Mesenchymal stem cell (in vitro differentiated cells and primary cell): ENCODE measurements at regions not wholly inside any gene's neighbourhood (a gene's known extent, or its start where the extent isn't known, plus 50 kb on each side); places are given as distances from the start of the nearest gene placed in this dataset.

ENCODE experiments used
- DNase-seq: peaks from one replicate; pipeline ENCODE4 v3.0.0-alpha.2; 2013
- H2AFZ ChIP-seq: one replicate; pipeline ENCODE4 v1.6.1; 2013; ENCODE audit warnings: low read depth, mild to moderate bottlenecking, control low read depth, inconsistent platforms, low read length, moderate library complexity
- H2AK5ac ChIP-seq: 2 replicates; pipeline ENCODE4 v1.6.1; 2013; ENCODE audit warnings: low read length, moderate library complexity, mild to moderate bottlenecking, inconsistent platforms; ENCODE audit not compliant: severe bottlenecking
- H2BK120ac ChIP-seq: one replicate; pipeline ENCODE4 v1.6.1; 2013; ENCODE audit warnings: low read depth, mild to moderate bottlenecking, inconsistent platforms, low read length, moderate library complexity
- H2BK12ac ChIP-seq, 2 experiments: one replicate each; pipeline ENCODE4 v1.6.1; 2013; ENCODE audit warnings: inconsistent platforms in 2 of 2, low read length in 2 of 2, mild to moderate bottlenecking in 2 of 2, moderate library complexity in 2 of 2, control low read depth in 1 of 2
- H2BK15ac ChIP-seq: one replicate; pipeline ENCODE4 v1.6.1; 2013; ENCODE audit warnings: mild to moderate bottlenecking, low read depth, inconsistent platforms; ENCODE audit not compliant: poor library complexity, severe bottlenecking
- H2BK5ac ChIP-seq: 2 replicates; pipeline ENCODE4 v1.6.1; 2013; ENCODE audit warnings: low read depth, mild to moderate bottlenecking, low read length, control low read depth, inconsistent platforms; ENCODE audit not compliant: poor library complexity, severe bottlenecking
- H3K14ac ChIP-seq, 2 experiments: one replicate each; pipeline ENCODE4 v1.6.1; 2013; ENCODE audit warnings: inconsistent platforms in 2 of 2, low read length in 2 of 2, control low read depth in 1 of 2, mild to moderate bottlenecking in 1 of 2, moderate library complexity in 1 of 2
- H3K18ac ChIP-seq, 2 experiments: one replicate each; pipeline ENCODE4 v1.6.1; 2013; ENCODE audit warnings: inconsistent platforms in 2 of 2, low read length in 2 of 2, control low read depth in 1 of 2, low read depth in 1 of 2, mild to moderate bottlenecking in 1 of 2
- H3K23ac ChIP-seq, 2 experiments: one replicate each; pipeline ENCODE4 v1.6.1; 2013; ENCODE audit warnings: inconsistent platforms in 2 of 2, low read length in 2 of 2, mild to moderate bottlenecking in 2 of 2, moderate library complexity in 2 of 2, control low read depth in 1 of 2
- H3K27ac ChIP-seq: 2 replicates; pipeline ENCODE4 v1.5.1; 2013; ENCODE audit warnings: mild to moderate bottlenecking, moderate library complexity, low read length, control low read depth, inconsistent platforms; ENCODE audit not compliant: poor library complexity, severe bottlenecking
- H3K27me3 ChIP-seq, 2 experiments: 2 replicates each; pipeline versions ENCODE4 v1.6.1 to v1.7.0; 2013; ENCODE audit warnings: low read length in 2 of 2, mild to moderate bottlenecking in 2 of 2, moderate library complexity in 2 of 2, control low read depth in 1 of 2, inconsistent platforms in 1 of 2; ENCODE audit not compliant: control insufficient read depth in 1 of 2, insufficient read depth in 1 of 2
- H3K36me3 ChIP-seq, 2 experiments: 2 replicates each; pipeline versions ENCODE4 v1.6.1 to v1.7.0; 2013; ENCODE audit warnings: low read length in 2 of 2, control low read depth in 1 of 2, inconsistent platforms in 1 of 2, low read depth in 1 of 2, mild to moderate bottlenecking in 1 of 2; ENCODE audit not compliant: insufficient read depth in 2 of 2, control insufficient read depth in 1 of 2
- H3K4ac ChIP-seq, 2 experiments: one replicate each; pipeline ENCODE4 v1.6.1; 2013; ENCODE audit warnings: inconsistent platforms in 2 of 2, low read length in 2 of 2, mild to moderate bottlenecking in 2 of 2, moderate library complexity in 2 of 2, control low read depth in 1 of 2, low read depth in 1 of 2
- H3K4me1 ChIP-seq: 2 replicates; pipeline ENCODE4 v1.6.1; 2013; ENCODE audit warnings: low read depth, low read length, control low read depth; ENCODE audit not compliant: control insufficient read depth, insufficient read depth
- H3K4me2 ChIP-seq: 2 replicates; pipeline ENCODE4 v1.6.1; 2013; ENCODE audit warnings: low read length, mild to moderate bottlenecking, inconsistent platforms; ENCODE audit not compliant: poor library complexity, severe bottlenecking
- H3K4me3 ChIP-seq, 2 experiments: 2 replicates each; pipeline versions ENCODE4 v1.5.1 to v1.7.0; 2013; ENCODE audit warnings: low read length in 2 of 2, mild to moderate bottlenecking in 2 of 2, control low read depth in 1 of 2, low read depth in 1 of 2; ENCODE audit not compliant: insufficient read depth in 1 of 2
- H3K79me1 ChIP-seq: replicated peaks from 2 replicates; pipeline ENCODE4 v1.6.1; 2013; ENCODE audit warnings: mild to moderate bottlenecking, control low read depth, low read length, inconsistent platforms; ENCODE audit not compliant: poor library complexity, severe bottlenecking
- H3K9ac ChIP-seq: 2 replicates; pipeline ENCODE4 v1.7.0; 2013; ENCODE audit warnings: mild to moderate bottlenecking, low read length, moderate library complexity
- H3K9me3 ChIP-seq: 2 replicates; pipeline ENCODE4 v1.7.0; 2013; ENCODE audit warnings: mild to moderate bottlenecking, low read length; ENCODE audit not compliant: control insufficient read depth
- H4K8ac ChIP-seq: one replicate; pipeline ENCODE4 v1.6.1; 2013; ENCODE audit warnings: inconsistent platforms, mild to moderate bottlenecking, low read length, moderate library complexity
- H4K91ac ChIP-seq: one replicate; pipeline ENCODE4 v1.6.1; 2013; ENCODE audit warnings: mild to moderate bottlenecking, low read length, inconsistent platforms
- WGBS: methylation state at CpG from one replicate; pipeline ENCODE4 v1.1.7; 2013; ENCODE audit warnings: mixed read lengths; 5-methylcytosine and 5-hydroxymethylcytosine counted together

- H3K18ac ChIP-seq = no peak overlapping the region
- H3K4ac ChIP-seq = no peak overlapping the region
- H3K9ac ChIP-seq = no peak overlapping the region
- no peaks in the 10 kb centered on the region for H3K27me3 ChIP-seq
- no peak overlapping the region for H3K23ac ChIP-seq
- no peaks in the 10 kb centered on the region for H3K9me3 ChIP-seq
- no peak overlapping the region for H3K4me3 ChIP-seq
- no peak overlapping the region for H2BK15ac ChIP-seq
- no peak overlapping the region for H2AFZ ChIP-seq
- H2BK5ac ChIP-seq = no peak overlapping the region
- H3K27ac ChIP-seq = no peak overlapping the region
- 100% methylated on average over 2 of the region's 3 CpGs for WGBS
- no peak overlapping the region for H4K91ac ChIP-seq
- no peaks in the 10 kb centered on the region for H3K36me3 ChIP-seq
- no peaks in the 10 kb centered on the region for H3K79me1 ChIP-seq
- DNase-seq = no peak
- H4K8ac ChIP-seq = no peak overlapping the region
- H2BK12ac ChIP-seq = no peak overlapping the region
- no peak overlapping the region for H3K14ac ChIP-seq
- H2AK5ac ChIP-seq = no peak overlapping the region
- no peak overlapping the region for H2BK120ac ChIP-seq
- no peaks in the 10 kb centered on the region for H3K4me1 ChIP-seq
- no peak overlapping the region for H3K4me2 ChIP-seq
These were observed 299.3 kb upstream of the HS3ST1 start for GRCh38 chr4:11727903-11728564.

DNA sequence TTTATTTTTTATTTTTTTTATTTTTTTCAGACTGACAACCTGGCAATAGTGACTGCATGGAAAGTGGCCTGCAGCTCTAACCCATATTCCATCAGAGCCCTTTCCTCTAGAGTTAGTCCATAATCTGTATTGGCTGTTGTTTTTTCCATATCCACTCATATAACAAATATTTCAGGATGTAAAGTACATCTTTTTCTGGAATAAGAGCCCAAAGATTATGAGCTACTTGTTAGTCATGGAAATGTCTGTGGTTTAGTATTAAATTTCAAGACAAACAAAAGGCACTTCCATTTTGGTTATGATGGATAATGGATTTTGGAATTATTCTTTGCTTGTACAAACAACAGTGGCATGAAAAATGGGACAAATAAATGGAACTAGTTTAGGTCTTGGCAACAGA lies 296.0 kb upstream of the HS3ST1 start:
- H3K14ac ChIP-seq = no peak overlapping the region
- H2BK120ac ChIP-seq = no peak overlapping the region
- no peaks in the 10 kb centered on the region for H3K36me3 ChIP-seq
- no peak overlapping the region for H2BK5ac ChIP-seq
- no peaks in the 10 kb centered on the region for H3K79me1 ChIP-seq
- no peak overlapping the region for H2AFZ ChIP-seq
- no peak overlapping the region for H4K8ac ChIP-seq
- no peak overlapping the region for H3K27ac ChIP-seq
- no peak overlapping the region for H3K9ac ChIP-seq
- DNase-seq = no peak
- no peak overlapping the region for H2AK5ac ChIP-seq
- no peak overlapping the region for H2BK15ac ChIP-seq
- no peak overlapping the region for H3K4me2 ChIP-seq
- H3K4me1 ChIP-seq = peaks cover 1% of the 10 kb centered on the region
- no peak overlapping the region for H2BK12ac ChIP-seq
- H3K9me3 ChIP-seq = no peaks in the 10 kb centered on the region
- H3K4ac ChIP-seq = no peak overlapping the region
- no peak overlapping the region for H4K91ac ChIP-seq
- no peak overlapping the region for H3K4me3 ChIP-seq
- H3K27me3 ChIP-seq = no peaks in the 10 kb centered on the region
- H3K18ac ChIP-seq = no peak overlapping the region
- no peak overlapping the region for H3K23ac ChIP-seq

GRCh38 chr4:11722223-11722622 lies 293.5 kb upstream of the HS3ST1 start:
- 94% methylated on average over 4 of the region's 4 CpGs for WGBS
- peaks cover 1% of the 10 kb centered on the region for H3K4me1 ChIP-seq

GRCh38 chr4:11720292-11720691 lies 291.6 kb upstream of the HS3ST1 start:
- Histone ChIP-seq H3K27ac (no peak overlapping the region), H3K9ac (no peak overlapping the region), H2BK12ac (no peak overlapping the region), H4K8ac (no peak overlapping the region), H3K4me1 (peaks cover 1% of the 10 kb centered on the region), H2BK120ac (no peak overlapping the region), H3K14ac (no peak overlapping the region), H3K36me3 (no peaks in the 10 kb centered on the region), H3K4me2 (no peak overlapping the region), H3K9me3 (no peaks in the 10 kb centered on the region), H4K91ac (no peak overlapping the region), H3K23ac (no peak overlapping the region), H2BK5ac (peak overlapping the region; percentile 23), H3K79me1 (no peaks in the 10 kb centered on the region), H3K4me3 (no peak overlapping the region), H2AK5ac (no peak overlapping the region), H3K27me3 (no peaks in the 10 kb centered on the region), H2AFZ (no peak overlapping the region), H3K18ac (no peak overlapping the region), H3K4ac (no peak overlapping the region), H2BK15ac (no peak overlapping the region)
- WGBS = 0% methylated on average over 1 of the region's 1 CpG
- peak; percentile 57 for DNase-seq

More at GRCh38 chr4:11722223-11722622, 293.5 kb upstream of the HS3ST1 start:
- no peak overlapping the region for H2AK5ac ChIP-seq
- no peak overlapping the region for H4K91ac ChIP-seq
- H4K8ac ChIP-seq = no peak overlapping the region
- H3K18ac ChIP-seq = no peak overlapping the region
- no peak overlapping the region for H2AFZ ChIP-seq
- DNase-seq = no peak
- H2BK15ac ChIP-seq = no peak overlapping the region
- no peaks in the 10 kb centered on the region for H3K36me3 ChIP-seq
- H3K9ac ChIP-seq = no peak overlapping the region
- H3K23ac ChIP-seq = no peak overlapping the region
- H3K4me3 ChIP-seq = no peak overlapping the region
- H3K27me3 ChIP-seq = no peaks in the 10 kb centered on the region
- no peak overlapping the region for H2BK120ac ChIP-seq
- no peak overlapping the region for H3K14ac ChIP-seq
- no peaks in the 10 kb centered on the region for H3K79me1 ChIP-seq
- H2BK5ac ChIP-seq = no peak overlapping the region
- no peak overlapping the region for H3K4me2 ChIP-seq
- H3K4ac ChIP-seq = no peak overlapping the region
- no peak overlapping the region for H3K27ac ChIP-seq
- H3K9me3 ChIP-seq = no peaks in the 10 kb centered on the region
- no peak overlapping the region for H2BK12ac ChIP-seq
